ENCODE measurements at regions not wholly inside any gene's neighbourhood (a gene's known extent, or its start where the extent isn't known, plus 50 kb on each side); places are given as distances from the start of the nearest gene placed in this dataset.
"Not testable (repeated sequence)": the region's sequence is repeated elsewhere in the genome, so short reads cannot be mapped to it uniquely, and the experiment has no call there.

GRCh38 chr2:111346018-111346930 lies 225.6 kb downstream of the BCL2L11 start:
- TF ChIP-seq CTCF (conservative IDR thresholded peaks at IDR 0.05; ENCODE audit: low read length); EZH2phosphoT487 (IDR thresholded peaks at IDR 0.05; ENCODE audit: borderline replicate concordance, low read depth, low read length): not testable (repeated sequence)
